ENCODE measurements at regions not wholly inside any gene's neighbourhood (a gene's known extent, or its start where the extent isn't known, plus 50 kb on each side); places are given as distances from the start of the nearest gene placed in this dataset.
A peak's percentile ranks its signal among the peaks of the same experiment; 100 is the strongest.
"Not testable (repeated sequence)": the region's sequence is repeated elsewhere in the genome, so short reads cannot be mapped to it uniquely, and the experiment has no call there.

- no peak for FAIRE-seq
Measured at GRCh38 chr6:28771401-28772267, 152.2 kb downstream of the TRIM27 start.

GRCh38 chr6:28772480-28773381 is 151.1 kb downstream of the TRIM27 start:
- FAIRE-seq: no peak

- no peak for FAIRE-seq
Measured at GRCh38 chr6:28774292-28775051, 149.3 kb downstream of the TRIM27 start.

GRCh38 chr6:28775052-28775376 is 148.8 kb downstream of the TRIM27 start:
- FAIRE-seq: no peak

- no peak for FAIRE-seq
Measured at GRCh38 chr6:28775405-28776129, 148.2 kb downstream of the TRIM27 start.

GRCh38 chr6:28776269-28777146 is 147.3 kb downstream of the TRIM27 start:
- no peak for FAIRE-seq

GRCh38 chr6:28777147-28777461 is 146.7 kb downstream of the TRIM27 start:
- FAIRE-seq: no peak

GRCh38 chr6:28782113-28782673 is 141.6 kb downstream of the TRIM27 start:
- FAIRE-seq: no peak

GRCh38 chr6:28785962-28786679 is 137.7 kb downstream of the TRIM27 start:
- no peak for FAIRE-seq

- FAIRE-seq: peak; percentile 40
Measured at GRCh38 chr6:28789553-28790083, 134.2 kb downstream of the TRIM27 start.

GRCh38 chr6:28791002-28791383 is 132.8 kb downstream of the TRIM27 start:
- FAIRE-seq: no peak

- FAIRE-seq: no peak
Measured at GRCh38 chr6:28794175-28795002, 129.4 kb downstream of the TRIM27 start.

- not testable (repeated sequence) for FAIRE-seq
Measured at GRCh38 chr6:28800647-28801046, 123.1 kb downstream of the TRIM27 start.

- peak; percentile 92 for FAIRE-seq
Measured at GRCh38 chr6:28802417-28803336, 121.1 kb downstream of the TRIM27 start.

- no peak for FAIRE-seq
Measured at GRCh38 chr6:28803337-28803709, 120.5 kb downstream of the TRIM27 start.

GRCh38 chr6:28807682-28808280 is 116.0 kb downstream of the TRIM27 start:
- FAIRE-seq: peak; percentile 21

- FAIRE-seq: no peak
Measured at GRCh38 chr6:28808383-28808782, 115.4 kb downstream of the TRIM27 start.
